Ectodermal cell (in vitro differentiated cells): ENCODE measurements at regions not wholly inside any gene's neighbourhood (a gene's known extent, or its start where the extent isn't known, plus 50 kb on each side); places are given as distances from the start of the nearest gene placed in this dataset.

Source experiments
- H3K27ac ChIP-seq: 2 replicates; pipeline ENCODE4 v1.7.0; 2013; ENCODE audit warnings: mild to moderate bottlenecking, low read depth, low read length; ENCODE audit not compliant: insufficient read depth, poor library complexity, severe bottlenecking
- H3K27me3 ChIP-seq: 2 replicates; pipeline ENCODE4 v1.7.0; 2013; ENCODE audit warnings: mild to moderate bottlenecking, low read length; ENCODE audit not compliant: insufficient read depth, control insufficient read depth, poor library complexity, severe bottlenecking
- H3K36me3 ChIP-seq: one replicate; pipeline ENCODE4 v1.7.0; 2013; ENCODE audit warnings: low read length; ENCODE audit not compliant: control insufficient read depth, insufficient read depth
- H3K4me1 ChIP-seq: one replicate; pipeline ENCODE4 v1.7.0; 2013; ENCODE audit warnings: low read length; ENCODE audit not compliant: control insufficient read depth, insufficient read depth
- H3K4me3 ChIP-seq: 2 replicates; pipeline ENCODE4 v1.7.0; 2013; ENCODE audit warnings: low read depth, low read length, control low read depth; ENCODE audit not compliant: insufficient read depth
- H3K9me3 ChIP-seq: 2 replicates; pipeline ENCODE4 v1.7.0; 2013; ENCODE audit warnings: mild to moderate bottlenecking, low read length, moderate library complexity; ENCODE audit not compliant: control insufficient read depth
- WGBS, 2 experiments: methylation state at CpG; one replicate each; pipeline ENCODE4 v1.1.7; 2013; ENCODE audit warnings: missing lambda C conversion rate in 2 of 2; 5-methylcytosine and 5-hydroxymethylcytosine counted together

DNA sequence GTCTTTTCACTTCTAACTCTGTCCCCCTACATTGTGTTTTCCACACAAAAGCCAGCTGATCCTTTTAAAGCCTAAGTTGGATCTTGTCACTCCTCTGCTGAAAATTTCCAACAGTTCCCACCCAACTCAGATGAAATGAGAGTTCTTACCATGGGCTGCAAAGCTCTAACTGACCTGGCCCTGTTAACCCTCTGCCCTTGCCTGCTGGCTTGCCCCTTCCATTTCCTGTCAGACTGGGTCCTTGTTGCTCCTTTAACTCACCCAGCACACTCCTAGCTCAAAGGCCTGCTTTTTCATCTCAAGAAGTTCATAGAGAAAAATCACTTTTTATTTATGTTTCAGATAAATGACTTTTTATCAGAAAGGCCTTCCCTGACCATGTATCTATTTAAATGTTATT, 66.5 kb upstream of the HEY2 start:
- H3K27ac ChIP-seq, result no peak overlapping the region
- no peaks in the 10 kb centered on the region for H3K36me3 ChIP-seq
- H3K27me3 ChIP-seq, result no peaks in the 10 kb centered on the region
- no peaks in the 10 kb centered on the region for H3K9me3 ChIP-seq
- H3K4me1 ChIP-seq, result no peaks in the 10 kb centered on the region
- H3K4me3 ChIP-seq, result no peak overlapping the region

DNA sequence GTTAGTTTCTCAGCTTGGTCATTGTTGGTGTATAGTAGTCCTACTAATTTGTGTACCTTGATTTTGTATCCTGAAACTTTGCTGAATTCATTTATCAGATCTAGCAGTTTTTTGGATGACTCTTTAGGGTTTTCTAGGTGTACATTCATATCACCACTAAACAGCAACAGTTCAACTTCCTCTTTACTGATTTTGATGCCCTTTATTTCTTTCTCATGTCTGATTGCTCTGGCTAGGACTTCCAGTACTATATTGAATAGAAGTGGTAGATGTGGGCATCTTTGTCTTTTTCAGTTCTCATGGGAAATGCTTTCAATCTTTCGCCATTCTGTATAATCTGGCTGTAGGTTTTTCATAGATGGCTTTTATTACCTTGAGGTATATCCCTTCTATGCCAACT, 61.3 kb upstream of the HEY2 start:
- no peaks in the 10 kb centered on the region for H3K4me1 ChIP-seq
- no peak overlapping the region for H3K4me3 ChIP-seq
- no peaks in the 10 kb centered on the region for H3K9me3 ChIP-seq
- no peaks in the 10 kb centered on the region for H3K36me3 ChIP-seq
- H3K27me3 ChIP-seq, result no peaks in the 10 kb centered on the region
- H3K27ac ChIP-seq, result no peak overlapping the region
- 86 to 96% methylated on average over 1 of the region's 1 CpG for WGBS, 2 experiments

DNA sequence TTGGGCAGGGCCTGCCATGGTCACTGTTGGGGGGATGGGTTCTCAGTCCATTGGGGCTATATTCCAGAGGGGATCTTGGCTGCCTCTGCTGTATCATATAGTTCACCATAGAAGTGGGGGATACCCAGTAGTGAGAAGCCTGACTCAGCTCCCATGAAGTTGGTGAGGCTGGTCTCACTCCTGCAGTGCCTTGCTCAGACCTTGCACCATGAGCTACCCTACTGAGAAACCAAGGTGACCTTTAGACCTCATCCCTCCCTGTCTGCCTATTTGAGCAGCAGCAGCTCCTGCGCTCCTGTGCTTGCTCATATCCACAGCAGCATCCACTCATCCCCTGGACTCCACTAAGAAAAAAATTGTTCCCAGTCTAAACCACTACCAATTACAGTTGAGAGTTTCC, 56.0 kb upstream of the HEY2 start:
- 48 to 52% methylated on average over 1 of the region's 1 CpG for WGBS, 2 experiments
- Histone ChIP-seq H3K27me3 (no peaks in the 10 kb centered on the region), H3K4me3 (no peak overlapping the region)

DNA sequence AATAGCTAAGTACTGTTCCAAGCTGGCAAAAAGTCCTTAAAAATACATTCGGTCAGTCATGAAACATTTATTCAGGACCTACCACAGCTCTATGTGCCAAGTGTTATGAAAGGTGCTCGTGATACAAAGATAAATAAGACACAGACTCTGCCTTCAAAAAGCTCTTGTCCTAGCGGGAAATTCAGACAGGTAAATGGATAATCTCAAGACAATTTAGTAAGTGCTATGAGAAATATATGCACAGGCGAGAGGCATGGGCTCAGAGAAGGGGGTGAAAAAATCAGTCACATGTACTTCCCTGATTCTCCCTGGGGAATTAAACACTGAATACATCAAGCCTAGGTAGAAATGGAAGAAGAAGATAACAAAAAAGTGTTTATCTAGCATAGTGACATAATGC, 49.8 kb upstream of the HEY2 start:
- no peaks in the 10 kb centered on the region for H3K9me3 ChIP-seq
- 90 to 98% methylated on average over 4 of the region's 4 CpGs for WGBS, 2 experiments
- no peaks in the 10 kb centered on the region for H3K36me3 ChIP-seq
- peaks cover 13% of the 10 kb centered on the region for H3K27me3 ChIP-seq
- peaks cover 15% of the 10 kb centered on the region for H3K4me1 ChIP-seq
- no peak overlapping the region for H3K4me3 ChIP-seq
- H3K27ac ChIP-seq, result no peak overlapping the region

More for the DNA sequence above, 56.0 kb upstream of the HEY2 start:
- Histone ChIP-seq H3K4me1 (no peaks in the 10 kb centered on the region), H3K36me3 (no peaks in the 10 kb centered on the region), H3K27ac (no peak overlapping the region), H3K9me3 (no peaks in the 10 kb centered on the region)
